Activated naive CD4-positive, alpha-beta T cell treated with anti-CD3 and anti-CD28 coated beads, Interleukin-2, amount 50 U/mL, for 72 hours (primary cell): ENCODE measurements at regions not wholly inside any gene's neighbourhood (a gene's known extent, or its start where the extent isn't known, plus 50 kb on each side); places are given as distances from the start of the nearest gene placed in this dataset.

ENCODE experiments used
- ATAC-seq, 2 donors: fragments of 150-1000 bp; cut with Tn5 transposase; 2 replicates each; pipeline ENCODE4 v1.10.0; 2021; ENCODE audit warnings: mild to moderate bottlenecking in 2 of 2, moderate library complexity in 2 of 2
- DNase-seq, 2 donors: peaks; one replicate each; pipeline ENCODE4 v3.0.0; 2021 to 2022; ENCODE audit warnings: low spot score in 2 of 2
- H3K27ac Mint-ChIP-seq, 2 donors: one replicate each; pipeline ENCODE4 v1.8.0; 2022; ENCODE audit warnings: mild to moderate bottlenecking in 2 of 2, mixed read lengths in 2 of 2
- H3K36me3 Mint-ChIP-seq, 2 donors: one replicate each; pipeline ENCODE4 v1.8.0; 2022; ENCODE audit warnings: mixed read lengths in 2 of 2
- H3K9me3 Mint-ChIP-seq, 2 donors: one replicate each; pipeline ENCODE4 v1.8.0; 2022; ENCODE audit warnings: mixed read lengths in 2 of 2

- ATAC-seq (no peak), DNase-seq (no peak)
- no peaks in the 10 kb centered on the region for H3K9me3 Mint-ChIP-seq
- H3K27ac Mint-ChIP-seq, result no peak overlapping the region
- no peaks in the 10 kb centered on the region for H3K36me3 Mint-ChIP-seq
These were observed 157.7 kb upstream of the MMS22L start for GRCh38 chr6:97440590-97441176.

GRCh38 chr6:97443408-97444080 is 160.5 kb upstream of the MMS22L start:
- no peak for ATAC-seq
- Mint-ChIP-seq H3K36me3 (no peaks in the 10 kb centered on the region), H3K27ac (no peak overlapping the region), H3K9me3 (no peaks in the 10 kb centered on the region)
- no peak for DNase-seq

DNA sequence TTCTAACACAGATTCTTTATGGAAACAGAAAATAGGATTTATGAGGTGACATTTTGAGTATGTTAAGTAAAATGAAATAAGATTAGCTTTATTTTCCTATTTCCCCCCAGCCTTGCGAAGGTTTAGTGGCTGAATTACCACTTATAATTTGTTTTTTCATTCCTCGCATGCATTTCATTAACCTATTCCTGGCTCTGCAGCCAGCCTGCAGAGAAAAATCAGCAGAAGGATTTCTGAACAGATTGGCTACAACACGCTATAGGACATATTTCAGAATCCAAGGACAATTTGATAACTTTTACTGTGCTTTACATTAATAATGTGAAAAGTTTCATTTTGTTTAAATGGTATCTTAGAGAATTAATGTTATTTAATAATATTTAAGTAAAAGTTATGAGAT is 162.4 kb upstream of the MMS22L start:
- Mint-ChIP-seq H3K9me3 (no peaks in the 10 kb centered on the region), H3K27ac (no peak overlapping the region), H3K36me3 (no peaks in the 10 kb centered on the region)
- no peak for DNase-seq
- no peak for ATAC-seq

GRCh38 chr6:97449444-97449966 is 166.5 kb upstream of the MMS22L start:
- ATAC-seq (no peak), DNase-seq (no peak)
- Mint-ChIP-seq H3K27ac (no peak overlapping the region), H3K36me3 (no peaks in the 10 kb centered on the region), H3K9me3 (peaks cover 0 to 3% of the 10 kb centered on the region in 2 donors)

DNA sequence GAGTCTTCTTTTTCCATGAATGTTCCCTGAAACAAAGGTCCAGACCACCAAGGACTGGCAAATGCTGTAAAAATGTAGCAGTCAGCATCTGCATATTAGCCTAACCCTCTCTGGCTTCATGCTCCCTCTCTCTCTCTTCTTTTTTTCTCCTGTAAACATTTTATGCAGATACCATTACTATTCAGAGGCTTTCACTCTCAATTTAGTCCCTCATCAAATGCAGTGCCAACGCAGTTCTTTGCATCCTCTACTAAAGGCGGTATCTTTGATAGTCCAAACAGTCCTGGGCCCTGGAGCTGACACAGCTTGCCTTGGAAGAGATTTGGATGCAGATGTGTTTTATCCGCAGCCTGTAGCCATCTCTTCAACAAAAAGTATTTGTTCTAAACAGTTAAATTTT is 167.1 kb upstream of the MMS22L start:
- Mint-ChIP-seq H3K36me3 (no peaks in the 10 kb centered on the region), H3K27ac (no peak overlapping the region), H3K9me3 (peaks cover 0 to 3% of the 10 kb centered on the region in 2 donors)
- ATAC-seq, result no peak
- DNase-seq, result no peak

DNA sequence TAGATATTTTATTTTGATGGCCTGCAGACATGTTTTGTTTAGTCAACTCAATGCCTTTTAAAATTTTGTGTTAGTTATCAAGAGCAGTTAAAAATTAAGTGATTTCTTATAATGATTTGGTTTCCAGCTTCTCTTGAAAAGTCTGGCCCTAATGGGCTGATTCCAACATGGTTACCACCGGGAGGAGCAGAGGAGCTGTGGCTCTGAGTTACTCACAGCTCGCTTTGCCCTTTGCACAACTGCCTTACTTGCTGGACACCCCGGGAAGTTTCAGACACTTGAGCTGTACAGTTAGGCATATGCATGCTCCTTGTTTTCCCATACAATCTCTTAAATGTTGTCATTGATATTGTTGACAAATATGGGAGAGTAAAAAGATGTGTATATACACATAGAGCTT is 173.1 kb upstream of the MMS22L start:
- Mint-ChIP-seq H3K27ac (no peak overlapping the region), H3K9me3 (peaks cover 0 to 3% of the 10 kb centered on the region in 2 donors), H3K36me3 (no peaks in the 10 kb centered on the region)
- ATAC-seq, result no peak
- no peak for DNase-seq

- no peak overlapping the region for H3K27ac Mint-ChIP-seq
- no peaks in the 10 kb centered on the region for H3K9me3 Mint-ChIP-seq
- no peaks in the 10 kb centered on the region for H3K36me3 Mint-ChIP-seq
- DNase-seq (no peak), ATAC-seq (no peak)
These were observed 176.5 kb upstream of the MMS22L start for GRCh38 chr6:97459535-97459934.

DNA sequence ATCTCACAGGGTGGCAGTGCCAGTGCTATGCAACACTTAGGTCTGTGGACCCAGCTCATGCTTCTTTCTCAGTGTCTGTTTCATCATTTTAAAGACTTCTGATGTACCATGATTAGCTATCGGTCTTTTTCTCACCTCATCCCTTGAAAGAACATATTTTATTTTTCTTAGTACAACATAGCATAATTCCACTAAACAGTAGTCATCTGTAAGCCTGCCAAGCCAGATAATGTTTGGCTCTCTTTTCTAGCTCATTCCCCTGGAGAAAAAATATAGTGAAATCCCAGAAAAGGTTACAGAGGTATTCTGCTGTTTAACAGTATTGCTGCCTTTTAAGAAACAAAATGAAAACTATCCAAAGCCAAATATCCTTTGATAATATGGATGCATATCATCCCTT is 177.0 kb upstream of the MMS22L start:
- Mint-ChIP-seq H3K9me3 (no peaks in the 10 kb centered on the region), H3K36me3 (no peaks in the 10 kb centered on the region), H3K27ac (no peak overlapping the region)
- no peak for ATAC-seq
- DNase-seq, result no peak

- no peak for ATAC-seq
- DNase-seq, result no peak
- Mint-ChIP-seq H3K9me3 (no peaks in the 10 kb centered on the region), H3K27ac (no peak overlapping the region), H3K36me3 (no peaks in the 10 kb centered on the region)
These were observed 177.5 kb upstream of the MMS22L start for GRCh38 chr6:97460394-97461080.

DNA sequence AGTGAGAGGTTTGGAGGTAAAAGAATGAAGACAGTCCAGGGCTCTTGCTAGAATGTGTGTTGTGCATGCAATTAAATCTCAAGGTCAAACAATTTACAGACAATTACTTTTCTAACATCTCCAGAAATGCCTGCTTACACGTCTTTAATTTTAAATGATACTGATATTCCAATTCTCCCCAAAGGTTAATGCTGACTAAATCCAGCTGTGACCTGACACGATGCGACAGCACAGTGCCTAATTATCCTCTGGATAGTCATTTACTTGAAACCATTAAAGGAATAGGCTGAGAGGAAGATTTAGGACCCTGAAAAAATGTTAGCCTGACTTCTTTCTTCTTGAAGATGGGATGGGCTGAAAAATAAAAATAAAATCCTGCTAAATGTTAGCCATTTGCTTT is 178.2 kb upstream of the MMS22L start:
- no peaks in the 10 kb centered on the region for H3K36me3 Mint-ChIP-seq
- DNase-seq, result no peak
- ATAC-seq, result no peak
- H3K9me3 Mint-ChIP-seq, result no peaks in the 10 kb centered on the region
- H3K27ac Mint-ChIP-seq, result no peak overlapping the region

DNA sequence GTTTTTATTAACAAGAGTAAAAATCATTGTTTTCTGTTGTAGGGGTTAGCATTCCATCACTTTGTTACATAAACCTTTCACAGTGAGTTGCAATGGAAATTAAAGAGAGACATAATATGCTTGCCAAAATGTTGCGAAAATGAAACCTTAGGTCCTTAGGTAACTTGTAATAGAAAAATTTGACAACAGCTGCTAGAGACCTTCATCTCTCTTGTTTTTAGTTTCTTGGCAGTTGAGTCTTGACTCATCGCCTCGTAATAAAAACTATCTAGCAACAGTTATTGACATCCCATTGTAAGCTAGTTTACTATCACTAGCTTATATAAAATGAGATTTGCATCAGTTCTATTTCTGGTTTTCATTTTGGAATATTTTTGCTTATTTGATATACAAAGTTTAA is 179.0 kb upstream of the MMS22L start:
- ATAC-seq (no peak), DNase-seq (no peak)
- Mint-ChIP-seq H3K9me3 (no peaks in the 10 kb centered on the region), H3K36me3 (no peaks in the 10 kb centered on the region), H3K27ac (no peak overlapping the region)

GRCh38 chr6:97462938-97463598 is 180.1 kb upstream of the MMS22L start:
- no peaks in the 10 kb centered on the region for H3K36me3 Mint-ChIP-seq
- DNase-seq, result no peak
- H3K9me3 Mint-ChIP-seq, result no peaks in the 10 kb centered on the region
- no peak for ATAC-seq
- no peak overlapping the region for H3K27ac Mint-ChIP-seq

- Mint-ChIP-seq H3K27ac (no peak overlapping the region), H3K36me3 (no peaks in the 10 kb centered on the region), H3K9me3 (no peaks in the 10 kb centered on the region)
- ATAC-seq (no peak), DNase-seq (no peak)
These were observed 183.0 kb upstream of the MMS22L start for GRCh38 chr6:97465877-97466561.

DNA sequence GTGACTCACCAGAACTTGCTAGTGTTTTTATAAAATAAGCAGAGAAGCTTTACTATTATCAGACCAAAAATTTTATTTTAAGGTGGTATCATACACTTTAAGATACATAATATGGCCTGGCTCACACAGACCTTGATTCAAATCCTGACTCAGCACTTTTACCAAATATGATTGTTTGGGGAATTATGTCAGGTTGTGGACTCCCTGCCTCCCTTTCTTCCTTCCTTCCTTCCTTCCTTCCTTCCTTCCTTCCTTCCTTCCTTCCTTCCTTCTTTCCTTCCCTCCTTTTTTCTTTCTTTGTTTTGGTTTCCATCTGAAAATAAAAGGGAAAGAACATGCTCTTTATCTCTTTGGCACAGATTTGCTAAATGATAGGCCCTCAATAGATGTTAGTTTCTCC is 186.0 kb upstream of the MMS22L start:
- no peak overlapping the region for H3K27ac Mint-ChIP-seq
- no peaks in the 10 kb centered on the region for H3K9me3 Mint-ChIP-seq
- DNase-seq, result no peak
- no peaks in the 10 kb centered on the region for H3K36me3 Mint-ChIP-seq
- no peak for ATAC-seq

DNA sequence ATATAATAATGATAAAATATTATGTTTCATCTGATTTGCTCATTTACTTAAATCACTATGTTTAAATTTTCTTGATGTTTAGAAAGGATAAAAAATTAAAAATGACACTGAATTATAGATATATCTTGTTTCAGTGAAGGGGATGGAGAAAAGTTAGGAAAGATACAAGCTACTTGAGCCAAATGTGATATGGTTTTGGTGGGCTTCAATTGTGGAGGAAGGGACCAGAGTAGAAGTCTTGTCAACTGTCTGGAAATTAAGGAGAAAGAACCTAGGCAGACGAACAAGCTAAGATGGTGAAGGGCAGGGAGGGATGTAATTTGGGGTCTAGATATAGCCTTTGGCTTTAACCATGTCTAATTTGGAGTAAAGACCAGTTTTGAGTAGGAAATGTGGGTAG is 186.4 kb upstream of the MMS22L start:
- no peak overlapping the region for H3K27ac Mint-ChIP-seq
- H3K36me3 Mint-ChIP-seq, result no peaks in the 10 kb centered on the region
- no peaks in the 10 kb centered on the region for H3K9me3 Mint-ChIP-seq
- no peak for DNase-seq
- ATAC-seq, result no peak

- no peaks in the 10 kb centered on the region for H3K9me3 Mint-ChIP-seq
- no peak for ATAC-seq
- H3K36me3 Mint-ChIP-seq, result no peaks in the 10 kb centered on the region
- H3K27ac Mint-ChIP-seq, result no peak overlapping the region
- no peak for DNase-seq
These were observed 187.3 kb upstream of the MMS22L start for GRCh38 chr6:97470322-97470721.

GRCh38 chr6:97473979-97474378 is 191.0 kb upstream of the MMS22L start:
- Mint-ChIP-seq H3K36me3 (no peaks in the 10 kb centered on the region), H3K9me3 (no peaks in the 10 kb centered on the region)
- ATAC-seq, result no peak

More at GRCh38 chr6:97473979-97474378, 191.0 kb upstream of the MMS22L start:
- no peak for DNase-seq
- H3K27ac Mint-ChIP-seq, result no peak overlapping the region
